GM19328 (cell line): ENCODE measurements at regions not wholly inside any gene's neighbourhood (a gene's known extent, or its start where the extent isn't known, plus 50 kb on each side); places are given as distances from the start of the nearest gene placed in this dataset.
"Not testable (repeated sequence)": the region's sequence is repeated elsewhere in the genome, so short reads cannot be mapped to it uniquely, and the experiment has no call there.

Source experiments
- ATAC-seq: cut with Tn5 transposase; IDR thresholded peaks from one replicate; pipeline ENCODE4 v1.9.1; 2021; ENCODE audit warnings: mild to moderate bottlenecking, moderate library complexity; ENCODE audit not compliant: unreplicated experiment

DNA sequence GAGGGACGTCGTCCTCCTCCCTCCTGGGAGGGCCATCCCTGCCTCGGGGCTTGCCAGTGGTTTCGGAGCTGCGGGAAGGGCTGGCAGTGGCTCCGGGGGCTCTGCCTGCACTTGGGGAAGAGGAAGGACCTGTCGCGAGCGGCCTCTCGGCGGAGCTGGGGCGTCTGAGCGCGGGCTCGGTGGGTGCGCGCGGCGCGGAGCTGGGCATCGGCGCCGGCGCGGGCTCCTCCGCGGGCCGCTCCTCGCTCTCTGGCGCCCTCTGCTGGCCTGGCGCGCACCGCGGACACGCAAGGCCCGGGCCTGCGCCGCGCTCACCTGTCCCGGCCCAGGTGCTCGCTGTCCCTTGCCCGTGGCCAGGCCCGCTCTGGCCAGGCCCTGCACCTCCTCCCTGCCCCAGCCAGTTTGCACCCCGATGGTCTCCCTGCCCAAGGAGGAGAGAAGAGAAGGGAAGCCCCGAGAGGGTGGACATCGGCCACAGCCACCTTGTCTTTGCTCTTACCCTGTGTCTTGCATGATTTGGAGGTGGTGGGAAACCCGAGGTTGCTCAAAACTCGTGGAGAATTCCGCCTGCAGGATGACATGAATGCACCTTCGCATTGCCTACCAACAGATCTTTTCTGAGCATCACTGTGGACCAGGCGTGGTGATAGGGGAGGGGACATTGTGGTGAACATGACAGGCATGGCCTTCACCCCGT lies 119.2 kb downstream of the OTOP1 start:
- not testable (repeated sequence) for ATAC-seq

DNA sequence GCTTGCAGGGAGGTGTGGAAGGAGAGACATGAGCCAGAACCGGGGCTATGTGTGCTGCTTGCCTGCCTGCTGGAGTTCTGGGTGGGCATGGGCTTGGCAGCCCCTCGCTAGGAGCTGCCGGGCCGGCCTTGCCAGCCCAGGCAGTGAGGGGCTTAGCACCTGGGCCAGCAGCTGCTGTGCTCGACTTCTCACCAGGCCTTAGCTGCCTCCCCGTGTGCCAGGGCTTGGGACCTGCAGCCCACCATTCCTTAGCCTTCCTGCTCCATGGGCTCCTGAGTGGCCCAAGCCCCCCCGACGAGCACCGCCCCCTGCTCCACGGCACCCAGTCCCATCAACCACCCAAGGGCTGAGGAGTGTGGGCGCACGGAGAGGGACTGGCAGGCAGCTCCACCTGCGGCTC lies 111.3 kb downstream of the OTOP1 start:
- ATAC-seq, result not testable (repeated sequence)

DNA sequence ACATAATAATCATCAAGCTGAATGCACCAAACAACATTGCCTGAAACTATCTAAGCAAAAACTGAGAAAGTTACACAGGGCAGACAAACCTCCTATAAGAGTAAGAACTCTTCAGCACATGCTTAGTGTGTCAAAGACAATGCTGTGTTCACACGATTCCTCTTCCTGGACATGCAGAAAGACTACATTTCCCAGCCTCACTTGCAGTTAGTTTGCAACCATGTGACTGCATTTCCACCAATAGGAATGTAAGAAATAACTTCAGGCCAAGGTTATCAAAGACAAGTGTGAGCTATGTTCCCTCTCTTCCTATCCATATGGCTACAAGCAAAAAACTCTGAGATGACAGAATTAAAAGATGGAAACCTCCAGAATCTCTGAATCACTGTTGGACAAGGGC lies 109.8 kb downstream of the OTOP1 start:
- not testable (repeated sequence) for ATAC-seq

- not testable (repeated sequence) for ATAC-seq
Measured at GRCh38 chr4:4134368-4134767, 92.4 kb downstream of the OTOP1 start.

DNA sequence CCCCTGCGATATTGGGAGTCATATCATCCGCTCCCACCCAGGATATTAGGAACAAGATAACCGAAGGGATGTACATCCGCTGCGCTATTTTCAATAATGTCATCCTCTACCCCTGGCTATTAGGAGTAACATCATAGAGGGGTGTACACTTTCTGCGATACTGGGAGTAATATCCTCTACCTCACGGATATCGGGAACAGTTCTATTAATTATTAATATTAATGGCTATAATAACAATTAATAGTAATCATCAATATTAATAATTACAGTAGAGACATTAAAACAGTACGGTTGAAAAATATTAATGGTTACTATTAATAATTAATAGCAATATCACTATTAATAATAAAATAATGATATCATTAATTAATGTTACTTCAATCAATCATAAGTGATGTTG lies 90.1 kb downstream of the OTOP1 start:
- not testable (repeated sequence) for ATAC-seq
